K562 (cell line): ENCODE measurements at regions not wholly inside any gene's neighbourhood (a gene's known extent, or its start where the extent isn't known, plus 50 kb on each side); places are given as distances from the start of the nearest gene placed in this dataset.

Experiments
- ATAC-seq: fragments of 200-7000 bp; cut with Tn5 transposase; 3 replicates; pipeline ENCODE4 v1.9.1; 2020; ENCODE audit warnings: moderate library complexity
- BruUV-seq: library from RNA; stranded (reverse); fragments of 400-500 nt; replicated peaks from 2 replicates; lab custom pipeline; 2021; lab: Mats Ljungman, UMichigan
- CTCF ChIA-PET: fragments of 300-600 bp; formaldehyde crosslinking; extraction: SDS; loops from one replicate; lab custom pipeline; 2021; ENCODE audit warnings: low intra/inter-chr PET ratio; lab: Yijun Ruan, JAX
- POLR2A ChIA-PET: fragments of 300-600, 350-650 bp; sonication (Branson Sonifier 250); formaldehyde crosslinking; extraction: SDS; loops from one replicate; lab custom pipeline; 2021; ENCODE audit warnings: antibody characterized with exemption, inconsistent platforms; lab: Yijun Ruan, JAX
- DNase-seq, 4 experiments: peaks; one replicate each; pipeline versions ENCODE4 v3.0.0 to v3.0.0-alpha.2; 2011 to 2018; ENCODE audit warnings: low spot score in 3 of 4, mixed read lengths in 3 of 4; ENCODE audit errors: extremely low read depth in 1 of 4
- FAIRE-seq: peaks from 2 replicates; lab custom pipeline; 2011; peaks lifted over from hg19 to GRCh38; lab: Jason Lieb, UNC
- H2AFZ ChIP-seq: 2 replicates; pipeline ENCODE4 v1.6.0; 2011; ENCODE audit warnings: low read depth, low read length, control low read depth, inconsistent platforms
- H3K27ac ChIP-seq: fragments of 200-600 bp; 3 replicates; pipeline ENCODE4 v1.8.0; 2011; ENCODE audit warnings: low read depth, mild to moderate bottlenecking, control low read depth, inconsistent platforms, low read length, moderate library complexity, mixed read lengths; ENCODE audit errors: extremely low read depth
- H3K27me3 ChIP-seq, 2 experiments: fragments of 300-600 bp in 1 of 2; 2 replicates in 1 of 2; 3 replicates in 1 of 2; pipeline versions ENCODE4 v1.6.0 to v1.8.0; 2011; ENCODE audit warnings: inconsistent platforms in 2 of 2, low read length in 2 of 2, mild to moderate bottlenecking in 1 of 2, mixed read lengths in 1 of 2, moderate library complexity in 1 of 2; ENCODE audit not compliant: control insufficient read depth in 2 of 2, insufficient read depth in 2 of 2
- H3K36me3 ChIP-seq: fragments of 300-600 bp; 3 replicates; pipeline ENCODE4 v1.8.0; 2011; ENCODE audit warnings: mild to moderate bottlenecking, low read length, inconsistent platforms; ENCODE audit not compliant: control insufficient read depth, insufficient read depth
- H3K4me1 ChIP-seq, 2 experiments: fragments of 200-600 bp in 1 of 2; replicated peaks in 1 of 2; 2 replicates in 1 of 2; 3 replicates in 1 of 2; pipeline versions ENCODE4 v1.5.1 to v1.8.0; 2011; ENCODE audit warnings: inconsistent platforms in 2 of 2, low read length in 2 of 2, mild to moderate bottlenecking in 1 of 2, mixed read lengths in 1 of 2, moderate library complexity in 1 of 2; ENCODE audit not compliant: control insufficient read depth in 2 of 2, insufficient read depth in 2 of 2
- H3K4me2 ChIP-seq: 2 replicates; pipeline ENCODE4 v1.6.1; 2011; ENCODE audit warnings: low read length, control low read depth, inconsistent platforms, mixed read lengths; ENCODE audit not compliant: insufficient read depth
- H3K4me3 ChIP-seq: fragments of 200-600 bp; sonication (generic), shearing (Covaris generic); 2 replicates; pipeline ENCODE4 v1.5.1; 2016; ENCODE audit warnings: control low read depth, inconsistent platforms
- H3K79me2 ChIP-seq: fragments of 200-600 bp; 3 replicates; pipeline ENCODE4 v1.8.0; 2011; ENCODE audit warnings: low read length, inconsistent platforms; ENCODE audit not compliant: control insufficient read depth, insufficient read depth
- H3K9ac ChIP-seq, 2 experiments: 2 replicates each; pipeline versions ENCODE4 v1.6.0 to v1.6.1; 2011; ENCODE audit warnings: low read depth in 2 of 2, low read length in 2 of 2, control low read depth in 1 of 2, inconsistent platforms in 1 of 2, mild to moderate bottlenecking in 1 of 2, mixed read lengths in 1 of 2; ENCODE audit not compliant: insufficient read depth in 1 of 2
- H3K9me1 ChIP-seq: one replicate; pipeline ENCODE4 v1.6.0; 2011; ENCODE audit warnings: inconsistent platforms, mild to moderate bottlenecking, low read length, moderate library complexity; ENCODE audit not compliant: control insufficient read depth, insufficient read depth
- H3K9me3 ChIP-seq: replicated peaks from 2 replicates; pipeline ENCODE4 v1.5.1; 2011; ENCODE audit warnings: low read depth, low read length, inconsistent platforms; ENCODE audit not compliant: control insufficient read depth, insufficient read depth
- H4K20me1 ChIP-seq: replicated peaks from 2 replicates; pipeline ENCODE4 v1.6.1; 2011; ENCODE audit warnings: low read length, inconsistent platforms, mixed read lengths; ENCODE audit not compliant: control insufficient read depth, insufficient read depth
- EGR1 ChIP-seq: fragments of 450-650 bp; conservative IDR thresholded peaks from 2 replicates; pipeline ENCODE4 v1.6.1; 2017; ENCODE audit warnings: mild to moderate bottlenecking
- ELF2 ChIP-seq: fragments of 250-450 bp; sonication (Bioruptor Pico); IDR thresholded peaks from 2 replicates; pipeline ENCODE4 v1.5.0; 2021; ENCODE audit warnings: mild to moderate bottlenecking
- ETS2 ChIP-seq: IDR thresholded peaks from 2 replicates; pipeline ENCODE4 v1.6.1; 2016; ENCODE audit warnings: borderline replicate concordance, missing genetic modification characterization, mild to moderate bottlenecking, moderate library complexity, missing compliant biosample characterization; ENCODE audit not compliant: poor library complexity, severe bottlenecking
- GATAD2A ChIP-seq: fragments of 450-650 bp; IDR thresholded peaks from 2 replicates; pipeline ENCODE4 v1.6.1; 2017
- HNRNPK ChIP-seq: fragments of 200-400 bp; formaldehyde crosslinking; IDR thresholded peaks from one replicate; pipeline ENCODE4 v1.6.1; 2018; ENCODE audit warnings: mild to moderate bottlenecking, low read depth, low read length; ENCODE audit not compliant: poor library complexity, severe bottlenecking
- IRF2 ChIP-seq: sonication (generic); formaldehyde crosslinking; IDR thresholded peaks from 2 replicates; pipeline ENCODE4 v1.8.1; 2022; ENCODE audit warnings: mild to moderate bottlenecking, missing genetic modification reagents
- NFATC3 ChIP-seq: fragments of 450-650 bp; IDR thresholded peaks from 2 replicates; pipeline ENCODE4 v1.6.1; 2017; ENCODE audit warnings: mild to moderate bottlenecking
- PHF21A ChIP-seq: fragments of 450-650 bp; IDR thresholded peaks from 2 replicates; pipeline ENCODE4 v1.6.1; 2017; ENCODE audit warnings: low read depth, borderline replicate concordance
- STAT6 ChIP-seq: sonication (generic); formaldehyde crosslinking; IDR thresholded peaks from 2 replicates; pipeline ENCODE4 v1.8.1; 2023; ENCODE audit warnings: mild to moderate bottlenecking, missing genetic modification reagents
- TCFL5 ChIP-seq: fragments of 250-450 bp; sonication (Bioruptor Pico); conservative IDR thresholded peaks from 2 replicates; pipeline ENCODE4 v1.6.1; 2021; ENCODE audit warnings: mild to moderate bottlenecking, moderate library complexity, matching md5 sums
- whole genome bisulfite sequencing: fragments of 100-300 bp; shearing (Covaris generic); methylation state at CpG from one replicate; pipeline ENCODE4 v1.1.6; 2016; ENCODE audit warnings: low coverage, mixed read lengths; ENCODE audit not compliant: insufficient coverage; ENCODE audit errors: missing lambda C conversion rate; 5-methylcytosine and 5-hydroxymethylcytosine counted together
- in situ Hi-C: fragments of 300-500 bp; cut with MboI; formaldehyde crosslinking; loops from 4 replicates; pipeline ENCODE4 v1.15.0; 2018; ENCODE audit warnings: inconsistent platforms, mixed read lengths
- intact Hi-C: fragments of 100-400 bp; cut with micrococcal nuclease; formaldehyde crosslinking; loops from 2 replicates; pipeline ENCODE4 v1.14.2; 2022
- TF ChIP-seq, protein P1 (sequence below): sonication (generic); formaldehyde crosslinking; IDR thresholded peaks from 2 replicates; pipeline ENCODE4 v1.8.1; 2023; ENCODE audit warnings: mild to moderate bottlenecking, missing genetic modification reagents, moderate library complexity
- TF ChIP-seq, protein P2 (sequence below), 2 experiments: fragments of 150-350 bp in 1 of 2; IDR thresholded peaks; 2 replicates each; pipeline ENCODE4 v1.6.1; 2012 to 2016; ENCODE audit warnings: low read depth in 2 of 2, low read length in 2 of 2, mild to moderate bottlenecking in 1 of 2, moderate library complexity in 1 of 2
- TF ChIP-seq, protein P3 (sequence below): fragments of 150-350 bp; conservative IDR thresholded peaks from 2 replicates; pipeline ENCODE4 v1.6.1; 2014; ENCODE audit warnings: low read length

DNA sequence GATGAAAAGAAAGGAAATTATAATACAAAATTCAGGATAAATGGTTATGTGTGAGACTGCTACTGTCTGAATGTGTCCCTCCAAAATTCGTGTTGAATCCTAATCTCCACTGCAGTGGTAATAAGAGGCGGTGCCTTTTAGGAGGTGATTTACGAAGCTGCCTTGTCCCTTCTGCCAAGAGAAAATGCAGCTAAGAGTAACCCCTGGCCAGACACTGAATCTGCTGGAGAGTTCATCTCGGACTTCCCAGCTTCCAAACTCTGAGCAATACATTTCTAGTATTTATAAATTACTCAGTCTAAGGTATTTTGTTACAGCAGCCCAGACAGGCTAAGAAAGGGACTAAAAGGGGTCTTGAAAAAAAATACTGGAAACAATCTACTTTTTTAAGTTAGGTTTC lies 152.6 kb downstream of the KLF12 start:
- POLR2A ChIA-PET, result no interaction called here
- intact Hi-C loops, result no loop called here
- no peak for DNase-seq
- Histone ChIP-seq H3K9ac (no peak overlapping the region), H3K36me3 (no peaks in the 10 kb centered on the region), H3K4me2 (no peak overlapping the region), H2AFZ (no peak overlapping the region), H3K27me3 (no peaks in the 10 kb centered on the region), H4K20me1 (no peaks in the 10 kb centered on the region), H3K27ac (no peak overlapping the region), H3K79me2 (no peaks in the 10 kb centered on the region), H3K9me1 (no peaks in the 10 kb centered on the region), H3K9me3 (no peaks in the 10 kb centered on the region), H3K4me1 (no peaks in the 10 kb centered on the region), H3K4me3 (no peak overlapping the region)
- TF ChIP-seq STAT6, result no peak
- TF ChIP-seq GATAD2A, result no peak
- no peak for TF ChIP-seq PHF21A
- TF ChIP-seq ETS2 (tag), result no peak
- TF ChIP-seq IRF2 (CRISPR knock-in tag), result no peak
- TF ChIP-seq, protein P1, sequence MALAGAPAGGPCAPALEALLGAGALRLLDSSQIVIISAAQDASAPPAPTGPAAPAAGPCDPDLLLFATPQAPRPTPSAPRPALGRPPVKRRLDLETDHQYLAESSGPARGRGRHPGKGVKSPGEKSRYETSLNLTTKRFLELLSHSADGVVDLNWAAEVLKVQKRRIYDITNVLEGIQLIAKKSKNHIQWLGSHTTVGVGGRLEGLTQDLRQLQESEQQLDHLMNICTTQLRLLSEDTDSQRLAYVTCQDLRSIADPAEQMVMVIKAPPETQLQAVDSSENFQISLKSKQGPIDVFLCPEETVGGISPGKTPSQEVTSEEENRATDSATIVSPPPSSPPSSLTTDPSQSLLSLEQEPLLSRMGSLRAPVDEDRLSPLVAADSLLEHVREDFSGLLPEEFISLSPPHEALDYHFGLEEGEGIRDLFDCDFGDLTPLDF (CRISPR knock-in tag), result no peak
- TF ChIP-seq TCFL5 (CRISPR knock-in tag), result no peak
- TF ChIP-seq, protein P2, sequence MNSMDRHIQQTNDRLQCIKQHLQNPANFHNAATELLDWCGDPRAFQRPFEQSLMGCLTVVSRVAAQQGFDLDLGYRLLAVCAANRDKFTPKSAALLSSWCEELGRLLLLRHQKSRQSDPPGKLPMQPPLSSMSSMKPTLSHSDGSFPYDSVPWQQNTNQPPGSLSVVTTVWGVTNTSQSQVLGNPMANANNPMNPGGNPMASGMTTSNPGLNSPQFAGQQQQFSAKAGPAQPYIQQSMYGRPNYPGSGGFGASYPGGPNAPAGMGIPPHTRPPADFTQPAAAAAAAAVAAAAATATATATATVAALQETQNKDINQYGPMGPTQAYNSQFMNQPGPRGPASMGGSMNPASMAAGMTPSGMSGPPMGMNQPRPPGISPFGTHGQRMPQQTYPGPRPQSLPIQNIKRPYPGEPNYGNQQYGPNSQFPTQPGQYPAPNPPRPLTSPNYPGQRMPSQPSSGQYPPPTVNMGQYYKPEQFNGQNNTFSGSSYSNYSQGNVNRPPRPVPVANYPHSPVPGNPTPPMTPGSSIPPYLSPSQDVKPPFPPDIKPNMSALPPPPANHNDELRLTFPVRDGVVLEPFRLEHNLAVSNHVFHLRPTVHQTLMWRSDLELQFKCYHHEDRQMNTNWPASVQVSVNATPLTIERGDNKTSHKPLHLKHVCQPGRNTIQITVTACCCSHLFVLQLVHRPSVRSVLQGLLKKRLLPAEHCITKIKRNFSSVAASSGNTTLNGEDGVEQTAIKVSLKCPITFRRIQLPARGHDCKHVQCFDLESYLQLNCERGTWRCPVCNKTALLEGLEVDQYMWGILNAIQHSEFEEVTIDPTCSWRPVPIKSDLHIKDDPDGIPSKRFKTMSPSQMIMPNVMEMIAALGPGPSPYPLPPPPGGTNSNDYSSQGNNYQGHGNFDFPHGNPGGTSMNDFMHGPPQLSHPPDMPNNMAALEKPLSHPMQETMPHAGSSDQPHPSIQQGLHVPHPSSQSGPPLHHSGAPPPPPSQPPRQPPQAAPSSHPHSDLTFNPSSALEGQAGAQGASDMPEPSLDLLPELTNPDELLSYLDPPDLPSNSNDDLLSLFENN (IDR thresholded peaks at IDR 0.05; ENCODE audit: low read depth in 2 of 2, low read length in 2 of 2), result no peak
- no peak for TF ChIP-seq ELF2 (CRISPR knock-in tag)
- TF ChIP-seq NFATC3, result no peak
- TF ChIP-seq, protein P3, sequence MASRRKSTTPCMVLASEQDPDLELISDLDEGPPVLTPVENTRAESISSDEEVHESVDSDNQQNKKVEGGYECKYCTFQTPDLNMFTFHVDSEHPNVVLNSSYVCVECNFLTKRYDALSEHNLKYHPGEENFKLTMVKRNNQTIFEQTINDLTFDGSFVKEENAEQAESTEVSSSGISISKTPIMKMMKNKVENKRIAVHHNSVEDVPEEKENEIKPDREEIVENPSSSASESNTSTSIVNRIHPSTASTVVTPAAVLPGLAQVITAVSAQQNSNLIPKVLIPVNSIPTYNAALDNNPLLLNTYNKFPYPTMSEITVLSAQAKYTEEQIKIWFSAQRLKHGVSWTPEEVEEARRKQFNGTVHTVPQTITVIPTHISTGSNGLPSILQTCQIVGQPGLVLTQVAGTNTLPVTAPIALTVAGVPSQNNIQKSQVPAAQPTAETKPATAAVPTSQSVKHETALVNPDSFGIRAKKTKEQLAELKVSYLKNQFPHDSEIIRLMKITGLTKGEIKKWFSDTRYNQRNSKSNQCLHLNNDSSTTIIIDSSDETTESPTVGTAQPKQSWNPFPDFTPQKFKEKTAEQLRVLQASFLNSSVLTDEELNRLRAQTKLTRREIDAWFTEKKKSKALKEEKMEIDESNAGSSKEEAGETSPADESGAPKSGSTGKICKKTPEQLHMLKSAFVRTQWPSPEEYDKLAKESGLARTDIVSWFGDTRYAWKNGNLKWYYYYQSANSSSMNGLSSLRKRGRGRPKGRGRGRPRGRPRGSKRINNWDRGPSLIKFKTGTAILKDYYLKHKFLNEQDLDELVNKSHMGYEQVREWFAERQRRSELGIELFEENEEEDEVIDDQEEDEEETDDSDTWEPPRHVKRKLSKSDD, result no peak
- TF ChIP-seq EGR1, result no peak
- no peak for TF ChIP-seq HNRNPK
- no peak for FAIRE-seq
- ATAC-seq, result no peak
- no TSS peak for BruUV-seq
- CTCF ChIA-PET, result no interaction called here
- WGBS, result 0% methylated on average over 3 of the region's 4 CpGs
- in situ Hi-C loops, result no loop called here
